GM06990 (cell line): ENCODE measurements at regions not wholly inside any gene's neighbourhood (a gene's known extent, or its start where the extent isn't known, plus 50 kb on each side); places are given as distances from the start of the nearest gene placed in this dataset.

ENCODE experiments used
- DNase-seq: peaks from one replicate; pipeline ENCODE4 v3.0.0-alpha.2; 2011; ENCODE audit not compliant: insufficient read length; ENCODE audit errors: extremely low read depth
- H3K27me3 ChIP-seq: replicated peaks from 2 replicates; pipeline ENCODE4 v1.6.0; 2011; ENCODE audit warnings: low read length; ENCODE audit not compliant: control insufficient read depth, insufficient read depth
- H3K36me3 ChIP-seq: 2 replicates; pipeline ENCODE4 v1.5.1; 2011; ENCODE audit warnings: low read length; ENCODE audit not compliant: control insufficient read depth, insufficient read depth
- H3K4me3 ChIP-seq: replicated peaks from 2 replicates; pipeline ENCODE4 v1.5.1; 2011; ENCODE audit warnings: low read depth, mild to moderate bottlenecking, control low read depth, low read length
- CTCF ChIP-seq: IDR thresholded peaks from 2 replicates; pipeline ENCODE4 v1.5.1; 2011; ENCODE audit warnings: low read length, control low read depth, mild to moderate bottlenecking, inconsistent platforms; ENCODE audit not compliant: insufficient read depth, poor library complexity, severe bottlenecking

- no peak for DNase-seq
- H3K4me3 ChIP-seq, result no peak overlapping the region
- H3K27me3 ChIP-seq, result no peaks in the 10 kb centered on the region
- H3K36me3 ChIP-seq, result no peaks in the 10 kb centered on the region
- TF ChIP-seq CTCF, result no peak
These were observed 892.1 kb upstream of the DDX18 start for GRCh38 chr2:116922414-116922813.

GRCh38 chr2:116924509-116924908 lies 890.0 kb upstream of the DDX18 start:
- no peak overlapping the region for H3K4me3 ChIP-seq
- no peaks in the 10 kb centered on the region for H3K27me3 ChIP-seq
- no peaks in the 10 kb centered on the region for H3K36me3 ChIP-seq
- no peak for TF ChIP-seq CTCF
- no peak for DNase-seq

GRCh38 chr2:116935097-116935814 lies 879.2 kb upstream of the DDX18 start:
- no peaks in the 10 kb centered on the region for H3K36me3 ChIP-seq
- no peak for TF ChIP-seq CTCF
- no peaks in the 10 kb centered on the region for H3K27me3 ChIP-seq
- no peak overlapping the region for H3K4me3 ChIP-seq
- no peak for DNase-seq

- Histone ChIP-seq H3K36me3 (no peaks in the 10 kb centered on the region), H3K27me3 (no peaks in the 10 kb centered on the region), H3K4me3 (no peak overlapping the region)
- TF ChIP-seq CTCF, result no peak
- DNase-seq, result no peak
These were observed 866.2 kb upstream of the DDX18 start for GRCh38 chr2:116948258-116948657.

GRCh38 chr2:116949249-116949648 lies 865.2 kb upstream of the DDX18 start:
- Histone ChIP-seq H3K36me3 (no peaks in the 10 kb centered on the region), H3K4me3 (no peak overlapping the region), H3K27me3 (no peaks in the 10 kb centered on the region)
- DNase-seq, result no peak
- no peak for TF ChIP-seq CTCF

- DNase-seq, result no peak
- no peak overlapping the region for H3K4me3 ChIP-seq
- H3K27me3 ChIP-seq, result no peaks in the 10 kb centered on the region
- H3K36me3 ChIP-seq, result no peaks in the 10 kb centered on the region
- no peak for TF ChIP-seq CTCF
These were observed 862.2 kb upstream of the DDX18 start for GRCh38 chr2:116952254-116952653.
